ENCODE measurements at regions not wholly inside any gene's neighbourhood (a gene's known extent, or its start where the extent isn't known, plus 50 kb on each side); places are given as distances from the start of the nearest gene placed in this dataset.
"Not testable (repeated sequence)": the region's sequence is repeated elsewhere in the genome, so short reads cannot be mapped to it uniquely, and the experiment has no call there.

DNA sequence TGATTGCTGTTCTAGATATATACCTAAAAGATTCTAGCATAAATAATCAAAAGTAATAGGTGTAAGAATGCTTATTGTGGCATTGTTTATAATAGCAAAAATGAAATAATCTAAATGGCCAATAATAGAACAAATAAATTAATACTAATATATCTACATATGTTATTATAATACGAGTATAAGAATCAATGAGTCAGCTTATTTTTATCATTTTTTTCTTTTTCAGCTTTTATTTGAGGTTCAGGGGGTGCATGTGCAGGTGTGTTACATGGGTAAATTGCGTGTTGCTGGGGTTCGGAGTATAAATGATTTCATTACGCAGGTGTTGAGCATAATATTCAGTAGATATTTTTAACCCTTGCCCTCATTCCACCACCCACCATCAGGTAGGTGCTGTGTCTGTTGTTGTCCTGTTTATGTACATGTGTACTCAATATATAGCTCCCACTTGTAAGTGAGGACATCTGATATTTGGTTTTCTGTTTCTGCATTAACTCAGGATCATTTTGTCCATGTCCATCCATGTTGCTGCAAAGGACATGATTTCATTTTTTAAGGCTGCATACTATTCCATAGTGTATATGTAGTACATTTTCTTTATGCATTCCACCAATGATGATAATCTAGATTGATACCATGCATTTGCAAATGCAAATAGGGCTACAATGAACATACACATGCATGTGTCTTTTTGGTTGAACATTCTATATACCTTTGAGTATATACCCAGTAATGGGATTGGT, 122.2 kb upstream of the GMNC start:
- DNase-seq = no peak

DNA sequence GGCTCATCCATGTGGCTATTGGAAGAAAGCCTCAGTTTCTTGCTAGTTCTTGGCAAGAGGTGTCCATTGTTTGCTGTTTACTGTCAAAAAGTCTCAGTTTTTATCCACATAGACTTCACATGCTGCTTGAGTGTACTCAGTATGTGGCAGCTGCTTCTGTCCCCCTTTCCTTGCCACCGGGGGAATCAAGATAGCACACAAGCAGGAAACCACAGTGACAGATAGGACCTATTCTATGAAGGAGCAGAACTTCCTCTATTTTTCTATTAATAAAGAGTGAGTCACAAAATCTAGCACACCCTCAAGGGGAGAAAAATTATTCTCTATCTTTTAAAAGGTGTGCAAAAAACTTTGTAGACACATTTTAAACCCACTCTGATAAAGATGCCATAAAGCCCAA, 121.4 kb upstream of the GMNC start:
- DNase-seq = no peak

DNA sequence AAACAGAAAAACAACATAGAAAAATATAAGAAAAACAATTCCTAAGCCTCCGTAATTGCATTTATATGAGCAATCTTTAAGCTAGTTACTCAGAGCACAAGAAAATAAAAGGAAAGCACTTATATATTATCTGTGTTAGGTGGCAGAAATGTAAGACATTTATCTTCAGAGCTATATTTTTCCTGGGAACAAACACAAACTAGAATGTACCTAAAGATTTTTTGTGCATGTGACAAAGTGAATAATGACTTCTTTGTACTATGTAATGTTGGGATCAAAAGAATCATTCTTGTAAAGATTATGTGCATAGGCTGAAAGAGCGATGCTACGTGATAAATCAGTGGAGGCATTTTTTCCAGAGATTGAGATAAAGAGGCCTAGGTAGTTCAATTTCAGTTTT, 111.3 kb upstream of the GMNC start:
- DNase-seq = no peak

DNA sequence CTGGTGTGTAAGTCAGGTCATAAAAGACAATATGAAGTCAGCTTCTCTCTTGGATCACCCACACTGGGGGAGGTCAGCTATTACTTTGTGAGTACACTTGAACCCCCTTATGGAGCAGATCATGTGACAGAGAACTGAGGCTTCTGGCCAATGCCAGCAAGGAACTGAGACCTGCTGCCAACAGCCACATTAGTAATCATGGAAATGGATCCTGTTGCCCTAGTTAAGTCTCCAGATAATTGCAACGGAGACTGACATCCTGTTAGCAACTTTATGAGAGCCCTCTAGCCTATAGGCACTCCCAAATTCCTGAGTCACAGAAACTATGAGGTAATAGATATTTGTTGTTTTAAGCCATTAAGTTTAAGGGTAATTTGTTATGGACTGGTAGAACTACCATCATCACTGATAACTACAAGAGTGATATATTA, 110.4 kb upstream of the GMNC start:
- DNase-seq = no peak

DNA sequence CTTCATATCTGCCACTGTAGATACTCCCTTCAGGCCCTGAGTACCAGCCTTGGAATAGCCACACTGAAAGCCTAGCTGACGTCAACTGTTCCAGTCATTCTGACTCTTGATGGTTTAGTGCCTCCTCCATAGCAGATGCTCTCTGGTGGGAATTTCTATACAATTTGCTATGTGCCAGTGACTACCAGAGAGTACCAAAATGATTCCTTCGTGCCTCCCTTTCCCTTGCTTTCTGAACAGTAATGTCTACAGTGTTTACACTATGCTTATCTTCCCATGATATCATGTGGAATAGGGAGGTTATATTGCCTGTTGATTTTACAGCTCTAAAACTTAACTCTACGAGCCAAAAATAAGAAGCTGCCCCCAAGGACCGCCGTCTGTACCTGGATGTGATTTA, 109.7 kb upstream of the GMNC start:
- no peak for DNase-seq

DNA sequence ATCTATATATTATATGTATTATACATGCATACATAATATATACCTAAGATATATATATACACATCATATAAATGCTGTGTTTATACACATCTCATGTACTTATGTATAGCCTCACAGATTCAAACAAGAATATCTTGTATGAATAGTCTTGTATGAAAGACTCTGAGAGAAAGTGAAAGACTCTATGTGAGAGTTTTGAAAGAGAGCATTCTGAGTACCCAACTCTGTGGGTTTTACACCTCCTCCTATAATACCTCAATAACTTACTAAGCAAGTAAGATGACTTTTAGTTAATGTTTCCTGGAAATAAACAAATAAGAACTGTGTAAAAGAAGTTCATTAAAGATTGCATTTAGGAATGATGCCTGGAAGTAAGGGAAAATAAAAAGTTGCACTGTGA, 108.1 kb upstream of the GMNC start:
- DNase-seq = no peak

DNA sequence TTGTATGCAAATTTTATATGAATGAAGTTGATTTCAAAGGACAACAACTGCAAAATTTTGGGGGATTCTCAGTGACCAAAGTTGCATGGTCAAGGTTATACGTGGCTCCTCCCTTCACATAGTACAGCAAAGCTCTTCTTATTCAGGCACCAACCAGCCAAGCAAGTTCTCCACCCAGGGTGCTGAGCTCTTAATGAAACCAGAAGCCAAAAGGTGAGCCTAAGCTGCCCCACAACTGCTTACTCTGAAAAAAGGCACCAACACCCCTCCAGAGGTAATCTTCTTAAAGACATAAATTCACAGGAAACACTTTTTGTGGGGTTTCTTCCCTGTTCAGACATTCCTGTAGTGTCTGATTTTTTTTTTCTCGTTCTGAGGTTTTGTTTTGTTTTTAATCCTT, 106.1 kb upstream of the GMNC start:
- no peak for DNase-seq

DNA sequence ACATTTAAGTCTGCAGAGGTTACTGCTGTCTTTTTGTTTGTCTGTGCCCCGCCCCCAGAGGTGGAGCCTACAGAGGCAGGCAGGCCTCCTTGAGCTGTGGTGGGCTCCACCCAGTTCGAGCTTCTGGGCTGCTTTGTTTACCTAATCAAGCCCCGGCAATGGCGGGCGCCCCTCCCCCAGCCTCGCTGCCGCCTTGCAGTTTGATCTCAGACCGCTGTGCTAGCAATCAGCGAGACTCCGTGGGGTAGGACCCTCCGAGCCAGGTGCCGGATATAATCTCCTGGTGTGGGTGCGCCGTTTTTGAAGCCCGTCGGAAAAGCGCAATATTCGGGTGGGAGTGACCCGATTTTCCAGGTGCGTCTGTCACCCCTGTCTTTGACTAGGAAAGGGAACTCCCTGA, 102.4 kb upstream of the GMNC start:
- not testable (repeated sequence) for DNase-seq

DNA sequence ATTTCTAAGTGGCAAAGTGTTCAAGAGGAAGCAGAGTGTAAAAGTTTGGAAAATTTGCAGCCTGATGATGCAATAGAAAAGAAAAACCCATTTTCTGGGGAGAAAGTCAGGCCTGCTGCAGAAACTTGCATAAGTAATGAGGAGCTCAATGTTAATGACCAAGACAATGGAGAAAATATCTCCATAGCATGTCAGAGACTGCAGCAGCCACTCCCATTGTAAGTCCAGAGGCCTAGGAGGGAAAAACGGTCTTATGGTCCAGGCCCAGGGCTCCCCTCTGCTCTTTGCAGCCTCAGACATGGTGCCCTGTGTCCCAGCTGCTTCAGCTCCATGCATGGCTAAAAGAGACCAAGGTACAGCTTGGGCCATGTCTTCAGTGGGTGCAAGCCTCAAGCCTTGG, 96.6 kb upstream of the GMNC start:
- no peak for DNase-seq

DNA sequence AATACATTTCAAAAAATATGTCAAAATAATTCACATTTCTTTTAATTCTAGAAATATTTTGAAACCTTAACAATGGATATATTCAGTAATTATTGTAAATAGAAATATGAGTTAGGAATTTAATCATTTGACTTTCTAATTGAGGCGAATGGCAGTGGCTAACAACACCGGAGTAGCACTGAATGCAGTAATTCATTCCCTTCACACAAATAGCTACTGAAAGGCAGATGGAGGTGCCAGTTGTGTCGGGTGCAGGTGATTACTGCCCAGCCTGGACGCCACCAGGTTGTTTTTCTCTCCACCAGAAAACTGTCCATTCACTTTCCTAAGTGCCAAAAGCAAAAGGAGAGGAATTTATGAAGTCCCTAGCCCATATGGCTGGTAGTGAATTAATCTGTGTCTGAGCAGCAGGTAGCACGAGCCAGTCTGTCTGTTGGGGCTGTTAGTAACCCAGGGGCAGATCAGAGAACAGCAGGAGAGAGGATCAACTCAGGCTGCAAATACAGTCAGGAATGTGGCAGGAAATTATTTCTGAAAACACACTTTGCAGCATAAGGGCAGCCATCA, 79.3 kb upstream of the GMNC start:
- DNase-seq = no peak

DNA sequence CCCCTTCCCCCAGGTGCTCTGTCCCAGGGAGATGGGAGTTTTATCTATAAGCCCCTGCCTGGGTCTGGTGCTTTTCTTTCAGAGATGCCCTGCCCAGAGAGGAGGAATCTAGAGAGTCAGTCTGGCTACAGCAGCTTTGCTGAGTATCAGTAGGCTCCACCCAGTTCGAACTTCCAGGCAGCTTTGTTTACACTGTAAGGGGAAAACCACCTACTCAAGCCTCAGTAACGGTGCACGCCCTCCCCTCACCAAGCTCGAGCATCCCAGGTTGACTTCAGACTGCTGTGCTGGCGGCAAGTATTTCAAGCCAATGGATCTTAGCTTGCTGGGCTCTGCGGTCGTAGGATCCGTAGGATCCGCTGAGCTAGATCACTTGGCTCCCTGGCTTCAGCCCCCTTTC, 72.1 kb upstream of the GMNC start:
- not testable (repeated sequence) for DNase-seq

DNA sequence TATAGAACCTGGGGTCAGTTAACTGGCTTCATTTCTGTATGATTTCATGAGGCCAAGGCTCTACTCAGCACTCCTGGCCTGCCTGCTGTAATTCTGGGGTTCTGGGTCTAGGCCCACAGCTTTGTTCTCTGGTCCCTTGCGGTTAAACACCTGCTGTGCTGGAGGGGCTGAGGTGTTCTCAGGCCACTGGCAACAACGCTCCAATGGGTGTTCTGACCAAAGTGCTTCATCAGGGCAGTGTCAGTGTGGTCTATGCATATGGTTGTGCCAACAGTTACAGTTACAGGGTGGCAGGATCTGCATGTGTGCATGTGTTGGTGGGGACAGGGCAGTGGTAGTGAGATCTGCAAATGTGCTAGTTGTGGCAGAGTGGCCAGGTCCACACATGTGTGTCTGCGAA, 64.1 kb upstream of the GMNC start:
- DNase-seq = no peak

DNA sequence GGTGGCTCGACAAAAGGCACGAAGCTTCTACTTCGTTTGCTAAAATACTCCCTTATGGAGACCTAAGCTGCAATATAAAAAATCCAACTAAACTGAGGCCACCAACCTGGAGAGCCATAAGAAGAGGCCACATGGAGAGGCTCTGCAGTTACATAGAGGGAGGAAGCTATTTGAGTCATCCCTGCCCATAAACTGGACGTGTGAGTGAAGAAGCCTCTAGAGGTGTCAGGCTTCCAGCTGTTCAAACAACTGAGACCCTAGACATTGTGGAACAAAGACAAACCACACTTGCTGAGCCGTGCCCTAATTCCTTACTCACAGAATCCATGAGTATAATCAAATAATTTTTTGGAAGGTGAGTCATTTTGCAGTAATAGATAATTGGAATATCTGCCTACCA, 50.2 kb upstream of the GMNC start:
- no peak for DNase-seq
